HG03108 (cell line): ENCODE measurements at regions not wholly inside any gene's neighbourhood (a gene's known extent, or its start where the extent isn't known, plus 50 kb on each side); places are given as distances from the start of the nearest gene placed in this dataset.
"Not testable (repeated sequence)": the region's sequence is repeated elsewhere in the genome, so short reads cannot be mapped to it uniquely, and the experiment has no call there.

Experiments
- ATAC-seq: cut with Tn5 transposase; IDR thresholded peaks from one replicate; pipeline ENCODE4 v1.9.1; 2021; ENCODE audit warnings: moderate library complexity; ENCODE audit not compliant: unreplicated experiment

GRCh38 chrX:139052461-139052860 lies 340.9 kb upstream of the FGF13 start:
- no peak for ATAC-seq

DNA sequence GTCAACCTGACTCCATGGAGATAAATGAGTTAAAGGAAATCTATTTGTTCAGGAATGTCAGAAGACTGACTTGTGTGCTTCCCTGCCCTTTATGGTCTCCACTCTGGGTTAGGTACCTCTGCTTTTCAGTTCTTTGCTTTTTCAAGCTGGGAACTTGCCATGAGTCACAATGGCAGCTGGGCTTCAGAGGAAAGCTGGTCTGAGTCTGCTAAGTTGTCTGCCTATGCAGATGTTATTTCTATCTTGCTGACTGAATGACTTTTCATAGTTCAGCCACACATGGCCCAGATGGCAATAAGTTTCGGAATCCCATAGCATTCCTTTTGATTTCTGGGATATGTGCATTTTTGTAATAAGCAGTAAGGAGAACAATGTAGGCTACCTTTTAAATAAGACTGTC lies 337.9 kb upstream of the FGF13 start:
- ATAC-seq, result no peak

- ATAC-seq, result no peak
Measured at GRCh38 chrX:139044680-139045079, 333.2 kb upstream of the FGF13 start.

DNA sequence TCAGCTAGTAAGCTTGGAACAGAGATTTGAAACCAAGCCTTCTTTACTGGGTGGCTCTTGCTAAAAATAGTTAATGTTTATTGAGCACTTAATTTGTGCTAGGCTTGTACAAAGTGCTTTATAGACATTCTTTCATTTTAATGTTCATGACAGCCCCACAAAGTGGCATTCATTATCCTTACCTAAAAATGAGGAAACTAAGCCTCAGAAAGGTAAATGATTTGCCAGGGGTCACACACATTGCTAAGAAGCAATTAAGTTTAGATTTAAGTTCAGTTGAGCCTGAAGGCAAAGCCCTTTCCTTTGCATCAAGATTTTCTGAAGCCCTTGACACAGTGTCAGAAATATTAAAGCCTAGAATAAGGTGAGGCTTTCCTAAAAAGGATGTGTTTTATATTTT lies 327.5 kb upstream of the FGF13 start:
- no peak for ATAC-seq

DNA sequence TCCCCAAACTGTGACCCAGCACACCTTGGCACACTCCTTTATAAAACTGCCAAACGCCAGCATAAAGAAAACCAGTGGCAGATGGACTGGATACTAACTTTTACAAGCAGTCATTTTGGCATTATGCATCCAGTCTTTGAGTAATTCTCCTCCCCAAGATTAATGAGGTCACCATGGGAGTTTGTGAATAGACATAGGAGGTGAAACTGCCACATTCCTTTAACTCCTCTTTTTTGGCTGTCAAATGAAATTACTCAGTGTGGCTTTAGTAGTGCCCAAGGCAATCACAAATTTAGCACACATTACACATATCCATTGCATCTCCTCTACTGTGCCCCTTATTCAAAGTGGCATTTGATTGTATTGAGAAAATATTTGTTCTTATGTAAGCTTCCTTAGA lies 315.3 kb upstream of the FGF13 start:
- ATAC-seq, result no peak

DNA sequence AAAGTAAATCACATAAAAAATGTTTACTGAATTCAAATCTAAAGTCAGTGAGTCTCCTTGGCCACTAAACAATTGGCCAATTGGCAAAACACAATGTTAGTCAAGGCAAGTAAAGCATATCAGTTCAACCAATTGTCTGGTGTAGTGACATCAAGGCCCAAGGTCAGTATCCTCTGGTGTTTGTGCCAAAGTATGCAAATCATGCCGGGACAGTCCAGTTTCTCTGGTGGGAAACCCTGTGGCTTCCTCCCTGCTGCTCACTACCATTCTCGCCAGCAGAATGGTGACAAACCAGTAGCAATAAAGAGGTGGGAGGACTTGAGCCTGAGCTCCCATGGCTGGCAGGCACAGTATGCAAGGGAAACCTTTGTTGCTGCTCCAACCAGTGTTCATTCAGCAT lies 314.9 kb upstream of the FGF13 start:
- ATAC-seq, result no peak

- no peak for ATAC-seq
Measured at GRCh38 chrX:139025816-139026215, 314.3 kb upstream of the FGF13 start.

DNA sequence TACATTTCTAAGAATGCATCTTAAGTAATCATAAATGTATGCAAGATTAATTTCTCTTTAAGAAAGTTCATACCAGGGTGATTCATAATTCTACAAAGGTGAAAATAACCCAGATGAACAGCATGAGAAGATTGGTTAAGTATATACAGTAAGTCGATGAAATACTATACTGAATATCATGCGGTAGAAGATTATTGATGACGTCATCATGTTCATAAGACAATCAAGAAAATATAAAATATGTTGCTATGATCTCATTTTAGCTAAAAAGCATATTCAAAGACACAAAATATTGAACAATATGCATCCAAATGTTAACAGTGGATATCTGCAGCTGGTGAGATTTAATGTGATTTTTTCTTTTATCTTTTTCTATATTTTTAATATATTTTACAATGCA lies 312.0 kb upstream of the FGF13 start:
- no peak for ATAC-seq

DNA sequence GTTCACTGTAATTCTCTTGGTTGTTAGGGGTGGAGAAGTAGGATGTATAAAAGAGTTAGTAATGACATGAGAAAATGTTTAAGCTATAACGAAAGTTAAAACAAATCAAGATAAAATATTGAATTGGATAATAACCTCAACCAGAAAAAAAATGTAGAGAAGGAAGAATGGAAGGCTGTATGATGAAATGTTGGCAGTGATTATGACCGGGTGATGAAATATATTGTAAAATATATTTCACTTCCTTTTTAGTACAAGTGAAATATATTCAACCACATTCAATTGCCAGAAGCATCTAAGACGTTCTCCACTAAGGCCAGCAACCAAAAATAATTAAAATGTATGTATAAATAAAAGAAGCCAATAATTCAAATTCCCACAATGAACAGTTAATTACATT lies 309.3 kb upstream of the FGF13 start:
- no peak for ATAC-seq

GRCh38 chrX:139018436-139018835 lies 306.9 kb upstream of the FGF13 start:
- no peak for ATAC-seq

DNA sequence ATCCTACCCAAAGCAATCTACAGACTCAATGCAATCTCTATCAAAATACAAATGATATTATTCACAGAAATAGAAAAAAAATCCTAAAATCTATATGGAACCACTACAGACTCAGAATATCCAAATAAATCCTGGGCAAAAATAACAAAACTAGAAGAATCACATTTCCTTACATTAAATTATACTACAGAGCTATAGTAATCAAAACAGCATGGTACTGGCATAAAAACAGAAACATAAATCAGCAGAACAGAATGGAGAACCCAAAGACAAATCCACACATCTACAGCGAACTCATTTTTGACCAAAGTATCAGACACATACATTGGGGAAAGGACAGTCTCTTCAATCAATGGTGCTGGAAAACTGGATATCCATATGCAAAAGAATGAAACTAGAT lies 304.1 kb upstream of the FGF13 start:
- ATAC-seq, result no peak

DNA sequence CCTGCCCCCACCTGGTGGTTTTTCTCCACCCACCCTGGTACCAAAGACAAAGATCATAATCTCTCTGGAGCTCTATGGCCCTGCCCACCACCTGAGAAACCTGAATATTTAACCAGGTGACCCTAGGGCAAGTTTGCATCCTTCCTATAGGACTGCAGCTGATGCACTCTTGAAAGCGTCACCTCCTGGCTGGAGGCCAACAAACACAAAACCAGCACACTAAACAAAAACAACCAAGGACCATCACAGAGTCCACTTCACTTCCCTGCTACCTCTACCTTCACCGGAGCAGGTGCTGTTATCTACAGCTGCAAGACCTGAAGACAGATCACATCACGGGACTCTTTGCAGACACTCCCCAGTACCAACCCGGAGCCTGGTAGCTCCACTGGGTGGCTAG lies 296.7 kb upstream of the FGF13 start:
- ATAC-seq, result no peak

GRCh38 chrX:139003856-139004527 lies 292.5 kb upstream of the FGF13 start:
- not testable (repeated sequence) for ATAC-seq

DNA sequence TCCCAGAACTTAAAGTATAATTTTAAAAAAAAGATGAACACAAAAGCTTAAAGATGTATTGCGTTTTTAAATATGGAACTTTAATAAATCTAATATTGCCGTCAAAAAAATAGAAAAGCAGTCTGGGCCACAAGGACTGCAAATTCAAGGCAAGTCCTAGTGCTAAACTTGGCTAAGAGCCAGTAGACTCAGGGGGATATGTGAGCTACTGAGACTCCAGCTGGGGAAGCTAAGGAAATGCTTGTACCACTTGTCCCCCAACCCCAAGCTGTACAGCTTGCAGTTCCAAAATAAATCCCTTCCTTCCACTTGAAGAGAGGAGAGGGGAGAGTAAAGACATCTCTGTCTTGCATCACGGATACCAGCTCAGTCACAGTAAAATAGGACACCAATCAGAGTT lies 290.8 kb upstream of the FGF13 start:
- no peak for ATAC-seq

DNA sequence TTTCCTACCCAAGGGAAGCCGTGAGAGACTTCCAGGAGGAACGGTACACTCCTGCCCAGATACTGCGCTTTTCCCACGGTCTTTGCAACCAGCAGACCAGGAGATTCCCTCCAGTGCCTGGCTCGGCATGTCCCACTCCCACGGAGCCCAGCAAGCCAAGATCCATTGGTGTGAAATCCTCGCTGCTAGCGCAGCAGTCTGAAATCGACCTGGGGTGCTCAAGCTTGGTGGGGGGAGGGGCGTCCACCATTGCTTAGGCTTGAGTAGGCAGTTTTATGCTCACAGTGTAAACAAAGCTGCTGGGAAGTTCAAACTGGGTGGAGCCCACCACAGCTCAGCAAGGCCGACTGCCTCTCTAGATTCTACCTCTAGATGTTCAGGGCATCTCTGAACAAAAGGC lies 284.8 kb upstream of the FGF13 start:
- ATAC-seq, result no peak

- no peak for ATAC-seq
Measured at GRCh38 chrX:138995458-138995857, 283.9 kb upstream of the FGF13 start.

DNA sequence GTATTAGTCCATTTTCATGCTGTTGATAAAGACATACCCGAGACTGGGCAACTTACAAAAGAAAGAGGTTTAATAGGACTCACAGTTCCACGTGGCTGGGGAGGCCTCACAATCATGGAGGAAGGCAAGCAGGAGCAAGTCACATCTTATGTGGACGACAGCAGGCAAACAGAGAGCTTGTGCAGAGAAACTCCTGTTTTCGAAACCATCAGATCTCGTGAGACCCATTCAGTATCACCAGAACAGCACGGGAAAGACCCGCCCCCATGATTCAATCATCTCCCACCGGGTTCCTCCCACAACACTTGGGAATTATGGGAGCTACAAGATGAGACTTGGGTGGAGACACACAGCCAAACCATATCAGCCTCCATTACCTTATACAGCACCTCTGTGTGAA lies 278.9 kb upstream of the FGF13 start:
- ATAC-seq, result not testable (repeated sequence)

- no peak for ATAC-seq
Measured at GRCh38 chrX:138986866-138987265, 275.3 kb upstream of the FGF13 start.

DNA sequence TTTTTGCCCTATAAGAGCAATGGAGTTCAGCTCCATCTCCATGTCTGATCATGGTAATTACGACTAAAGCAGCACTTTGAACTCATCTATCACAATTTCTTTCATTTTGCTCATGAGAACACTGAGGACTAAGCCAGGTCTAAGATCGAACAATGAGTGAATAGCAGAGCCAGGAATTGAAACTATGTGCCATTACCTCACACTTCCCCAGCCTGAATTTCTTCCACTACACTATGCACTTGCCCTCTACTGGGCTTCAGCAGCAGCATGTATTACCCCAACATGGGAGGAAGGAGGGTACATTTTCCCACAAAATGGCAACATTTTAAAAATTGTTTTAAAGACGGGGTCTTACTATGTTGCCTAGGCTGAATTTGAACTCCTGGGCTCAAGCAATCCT lies 274.7 kb upstream of the FGF13 start:
- ATAC-seq, result no peak

DNA sequence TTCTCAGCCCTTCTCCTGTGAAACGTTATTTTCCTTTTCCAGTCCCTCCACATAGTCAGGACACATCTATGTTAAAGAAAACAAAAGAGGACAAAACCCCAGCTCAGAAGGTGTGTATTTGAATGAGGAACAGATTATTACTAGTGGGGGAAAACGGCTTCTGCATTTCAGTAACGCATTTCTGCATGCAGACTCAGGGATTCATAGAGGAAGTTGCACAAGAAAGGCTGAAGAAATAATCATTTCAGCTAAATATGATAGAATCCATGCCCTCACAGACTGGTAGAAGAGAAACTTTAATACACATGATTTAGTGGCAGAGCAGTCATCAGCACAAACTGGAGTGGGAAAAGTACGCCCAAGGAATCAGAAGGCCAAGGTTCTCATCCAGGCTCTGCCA lies 270.8 kb upstream of the FGF13 start:
- no peak for ATAC-seq

DNA sequence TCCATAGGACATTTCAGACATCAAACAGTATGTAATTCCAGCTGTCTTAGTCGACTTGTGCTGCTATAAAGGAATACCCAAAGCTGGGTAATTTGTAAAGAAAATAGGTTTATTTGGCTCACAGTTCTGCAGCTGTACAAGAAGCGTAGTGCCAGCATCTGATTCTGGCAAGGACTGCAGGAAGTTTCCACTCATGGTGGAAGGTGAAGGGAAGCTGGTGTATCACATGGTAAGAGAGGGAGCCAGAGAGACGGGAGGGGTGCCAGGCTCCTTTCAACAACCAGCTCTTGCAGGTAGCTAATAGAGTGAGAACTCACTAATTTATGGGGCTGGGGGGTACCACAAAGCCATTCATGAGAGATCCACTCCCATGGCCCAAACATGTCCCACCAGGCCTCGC lies 253.0 kb upstream of the FGF13 start:
- no peak for ATAC-seq

DNA sequence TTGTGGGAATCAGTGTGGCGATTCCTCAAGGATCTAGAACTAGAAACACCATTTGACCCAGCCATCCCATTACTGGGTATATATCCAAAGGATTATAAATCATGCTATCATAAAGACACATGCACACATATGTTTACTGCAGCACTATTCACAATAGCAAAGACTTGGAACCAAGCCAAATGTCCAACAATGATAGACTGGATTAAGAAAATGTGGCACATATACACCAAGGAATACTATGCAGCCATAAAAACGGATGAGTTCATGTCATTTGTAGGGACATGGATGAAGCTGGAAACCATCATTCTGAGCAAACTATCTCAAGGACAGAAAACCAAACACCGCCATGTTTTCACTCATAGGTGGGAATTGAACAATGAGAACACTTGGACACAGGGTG lies 250.9 kb upstream of the FGF13 start:
- ATAC-seq, result not testable (repeated sequence)

DNA sequence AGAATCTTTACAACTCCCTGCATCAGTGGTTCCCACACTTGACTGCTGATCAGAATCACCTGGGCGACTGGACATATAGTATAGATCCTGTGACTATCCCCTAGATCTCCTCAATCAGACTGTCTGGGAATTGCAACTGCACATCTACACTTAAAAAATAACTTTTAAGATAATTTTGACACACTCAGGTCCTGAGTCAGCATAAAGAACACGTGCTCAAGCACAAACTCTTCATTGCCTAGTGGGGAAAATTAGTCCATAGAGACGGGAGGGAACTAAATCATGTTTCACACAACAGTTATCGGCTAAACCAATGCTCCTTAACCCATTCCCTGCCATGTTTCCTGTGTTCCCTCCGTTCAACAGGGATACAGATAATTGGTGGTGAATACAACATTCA lies 243.5 kb upstream of the FGF13 start:
- no peak for ATAC-seq

- no peak for ATAC-seq
Measured at GRCh38 chrX:138946926-138947325, 235.4 kb upstream of the FGF13 start.
